GM06990 (cell line): ENCODE measurements at regions not wholly inside any gene's neighbourhood (a gene's known extent, or its start where the extent isn't known, plus 50 kb on each side); places are given as distances from the start of the nearest gene placed in this dataset.

ENCODE experiments used
- DNase-seq: peaks from one replicate; pipeline ENCODE4 v3.0.0-alpha.2; 2011; ENCODE audit not compliant: insufficient read length; ENCODE audit errors: extremely low read depth
- H3K27me3 ChIP-seq: replicated peaks from 2 replicates; pipeline ENCODE4 v1.6.0; 2011; ENCODE audit warnings: low read length; ENCODE audit not compliant: control insufficient read depth, insufficient read depth
- H3K36me3 ChIP-seq: 2 replicates; pipeline ENCODE4 v1.5.1; 2011; ENCODE audit warnings: low read length; ENCODE audit not compliant: control insufficient read depth, insufficient read depth
- H3K4me3 ChIP-seq: replicated peaks from 2 replicates; pipeline ENCODE4 v1.5.1; 2011; ENCODE audit warnings: low read depth, mild to moderate bottlenecking, control low read depth, low read length
- CTCF ChIP-seq: IDR thresholded peaks from 2 replicates; pipeline ENCODE4 v1.5.1; 2011; ENCODE audit warnings: low read length, control low read depth, mild to moderate bottlenecking, inconsistent platforms; ENCODE audit not compliant: insufficient read depth, poor library complexity, severe bottlenecking

GRCh38 chr20:40957265-40957760 is 71.3 kb upstream of the TOP1 start:
- no peak for DNase-seq
- TF ChIP-seq CTCF = no peak
- H3K36me3 ChIP-seq = no peaks in the 10 kb centered on the region
- H3K4me3 ChIP-seq = no peak overlapping the region
- no peaks in the 10 kb centered on the region; the same call in none of the 2 replicates for H3K27me3 ChIP-seq

DNA sequence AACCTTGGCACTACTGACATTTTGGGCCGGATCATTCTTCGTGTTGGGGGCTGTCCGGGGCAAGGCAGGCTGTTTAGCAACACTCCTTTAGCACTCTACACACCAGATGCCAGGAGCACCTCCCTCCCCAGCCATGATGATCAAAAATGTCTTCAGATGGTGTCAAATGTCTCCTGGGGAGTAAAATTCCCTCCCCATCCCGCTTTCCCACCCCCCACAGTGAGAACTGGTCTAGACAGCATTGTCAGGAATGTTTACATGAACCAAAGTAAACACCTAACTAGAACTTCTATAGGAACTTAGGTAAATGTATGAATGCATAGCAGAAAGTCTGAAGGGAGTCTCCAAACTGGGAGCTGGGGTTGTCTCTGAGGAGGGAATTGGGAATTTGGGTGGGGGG is 70.0 kb upstream of the TOP1 start:
- H3K4me3 ChIP-seq = no peak overlapping the region
- H3K36me3 ChIP-seq = no peaks in the 10 kb centered on the region
- DNase-seq = no peak
- no peak for TF ChIP-seq CTCF
- H3K27me3 ChIP-seq = no peaks in the 10 kb centered on the region; the same call in none of the 2 replicates

- no peak for TF ChIP-seq CTCF
- no peaks in the 10 kb centered on the region; the same call in none of the 2 replicates for H3K27me3 ChIP-seq
- H3K4me3 ChIP-seq = no peak overlapping the region
- no peak for DNase-seq
- no peaks in the 10 kb centered on the region for H3K36me3 ChIP-seq
Measured at GRCh38 chr20:40959325-40960092, 69.1 kb upstream of the TOP1 start.

- no peak for TF ChIP-seq CTCF
- no peak overlapping the region for H3K4me3 ChIP-seq
- H3K36me3 ChIP-seq = no peaks in the 10 kb centered on the region
- DNase-seq = no peak
- no peaks in the 10 kb centered on the region; the same call in none of the 2 replicates for H3K27me3 ChIP-seq
Measured at GRCh38 chr20:40960101-40960500, 68.5 kb upstream of the TOP1 start.

- H3K36me3 ChIP-seq = no peaks in the 10 kb centered on the region
- no peaks in the 10 kb centered on the region; the same call in none of the 2 replicates for H3K27me3 ChIP-seq
- no peak for TF ChIP-seq CTCF
- H3K4me3 ChIP-seq = no peak overlapping the region
- no peak for DNase-seq
Measured at GRCh38 chr20:40960521-40960956, 68.1 kb upstream of the TOP1 start.
